Astrocyte of the hippocampus (primary cell): ENCODE measurements at regions not wholly inside any gene's neighbourhood (a gene's known extent, or its start where the extent isn't known, plus 50 kb on each side); places are given as distances from the start of the nearest gene placed in this dataset.

Experiments
- DNase-seq: peaks from one replicate; pipeline ENCODE4 v3.0.0; 2011; ENCODE audit warnings: low read depth, low spot score

DNA sequence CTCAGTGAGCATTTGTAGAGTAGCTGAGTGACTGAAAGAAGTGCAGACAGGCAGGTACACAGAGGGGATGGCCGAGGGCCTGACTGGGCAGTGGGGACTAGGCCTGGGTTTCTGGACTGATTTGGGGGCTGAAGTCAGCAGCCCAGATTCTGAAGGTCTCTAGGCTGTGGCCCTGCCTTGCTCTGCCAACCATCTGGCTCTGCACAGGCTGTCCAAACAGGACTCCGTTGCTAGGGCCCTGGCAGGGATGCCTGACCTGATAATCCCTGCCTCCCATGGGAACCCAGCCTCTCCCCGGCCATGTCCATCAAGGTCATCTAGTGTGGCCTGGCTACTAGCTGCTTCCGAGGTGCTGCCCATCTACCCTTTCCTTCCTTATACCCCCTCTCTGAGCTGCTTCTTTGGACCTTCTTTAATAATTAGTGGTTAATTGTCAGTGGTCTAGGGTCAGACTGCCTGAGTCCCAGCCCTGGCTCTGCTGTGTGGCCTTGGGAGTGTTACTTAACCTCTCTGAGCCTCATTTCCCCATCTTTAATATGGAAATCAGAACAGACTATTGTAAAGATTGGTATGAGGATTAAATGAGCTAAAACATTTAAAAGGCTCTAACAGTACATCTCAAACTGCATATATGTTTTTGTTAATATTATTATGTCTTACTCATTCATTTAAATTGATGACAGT lies 137.9 kb downstream of the VEGFA start:
- DNase-seq, result no peak

DNA sequence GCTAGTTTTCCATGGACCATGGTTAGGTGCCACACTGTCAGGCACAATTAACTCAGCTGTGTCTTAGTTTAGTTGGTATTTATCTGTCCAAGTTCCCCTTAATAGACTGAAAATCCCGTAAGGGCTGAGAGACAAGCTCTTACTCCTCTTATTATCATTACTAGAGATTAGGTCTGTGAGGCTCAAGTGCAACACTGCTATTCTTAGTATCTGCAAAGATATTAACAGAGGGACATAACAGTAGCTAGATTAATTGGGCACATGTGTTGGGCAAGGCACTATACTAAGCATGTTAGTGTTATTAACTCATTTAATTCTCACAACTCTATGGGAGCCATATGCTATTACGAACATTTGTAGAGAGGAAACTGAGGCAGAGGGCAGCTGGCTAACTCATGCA lies 137.3 kb downstream of the VEGFA start:
- no peak for DNase-seq

DNA sequence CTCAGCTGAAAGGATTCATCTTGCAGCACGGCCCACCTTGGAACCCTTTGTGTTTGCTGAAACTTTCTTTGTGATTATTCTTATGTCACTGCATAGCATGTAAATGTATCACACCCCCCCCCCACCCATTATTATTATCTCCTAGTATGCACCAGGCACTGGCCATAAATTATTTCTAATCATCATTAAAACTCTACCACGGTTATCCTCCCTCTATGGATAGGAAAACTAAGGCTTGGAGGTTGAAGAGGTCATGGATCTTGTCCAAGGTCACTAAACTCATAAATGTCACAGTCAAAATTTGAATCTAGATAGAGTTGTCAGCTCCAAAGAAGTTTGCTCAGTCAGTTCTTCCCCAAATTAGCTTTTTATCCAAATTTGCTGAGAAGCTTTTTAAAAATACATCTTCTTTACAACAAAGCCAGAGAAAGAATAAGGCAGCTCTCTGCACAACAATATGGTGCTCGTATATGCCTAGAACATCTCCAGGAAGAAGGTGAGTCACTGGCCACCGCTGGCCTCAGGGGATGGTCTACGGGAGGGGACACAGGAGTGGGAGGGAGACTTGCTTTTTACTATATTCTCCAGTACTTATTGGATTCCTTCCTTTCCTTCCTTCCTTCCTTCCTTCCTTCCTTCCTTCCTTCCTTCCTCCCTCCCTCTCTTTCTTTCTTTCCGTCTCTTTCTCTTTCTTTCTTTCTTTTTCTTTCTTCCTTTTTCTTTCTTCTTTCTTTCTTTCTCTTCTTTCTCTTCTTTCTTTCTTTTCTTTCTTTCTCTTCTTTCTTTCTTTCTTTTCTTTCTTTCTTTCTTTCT lies 134.5 kb downstream of the VEGFA start:
- no peak for DNase-seq

DNA sequence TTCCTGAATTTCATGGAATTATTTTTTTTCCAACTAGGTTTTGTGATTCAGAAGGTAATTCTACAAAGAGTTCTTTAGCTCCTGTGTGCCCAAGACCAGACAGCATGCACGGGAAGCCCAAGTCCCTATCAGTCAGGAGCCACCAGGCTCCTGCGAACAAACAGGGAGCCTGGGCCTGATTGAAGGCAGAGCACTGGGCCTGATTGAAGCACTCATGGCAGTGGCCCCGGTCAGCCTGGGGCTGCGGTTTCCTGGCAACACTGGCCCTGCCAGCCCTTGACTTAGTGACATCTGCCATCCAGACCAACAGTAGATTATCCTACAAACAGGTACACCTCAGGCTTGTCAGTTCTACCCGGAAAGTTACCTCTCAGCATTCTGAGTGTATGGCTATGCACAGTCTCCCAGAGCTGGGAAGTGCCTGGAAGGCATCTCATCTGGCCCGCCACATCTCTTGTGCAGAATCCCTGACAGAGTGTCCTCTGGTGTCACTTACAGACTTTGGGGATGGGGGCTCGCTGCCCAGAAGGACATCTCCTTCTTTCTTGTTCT lies 133.8 kb downstream of the VEGFA start:
- DNase-seq, result no peak

DNA sequence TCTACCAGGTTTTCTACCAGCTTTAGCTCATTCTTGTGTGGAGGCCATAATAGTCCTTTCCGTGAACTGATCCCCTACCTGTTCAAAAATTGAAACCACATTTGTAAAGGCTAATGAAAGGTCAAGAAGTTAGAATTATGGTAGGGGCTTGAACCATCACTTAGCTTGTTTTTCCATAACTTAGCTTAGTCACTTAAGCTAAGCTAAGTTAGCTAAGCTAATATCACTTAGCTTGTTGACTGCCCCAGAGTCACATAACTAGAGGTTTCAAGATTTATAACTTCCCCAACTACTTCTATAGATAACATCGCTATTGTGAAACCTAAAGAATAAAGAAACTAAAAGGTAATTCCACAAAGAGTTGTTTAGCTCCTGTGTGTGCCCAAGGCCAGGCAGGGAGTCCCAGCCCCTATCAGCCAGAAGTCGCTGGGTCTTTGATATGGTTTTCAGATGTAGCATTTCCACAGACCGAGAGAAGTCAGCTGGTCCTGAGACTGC lies 131.8 kb downstream of the VEGFA start:
- DNase-seq, result no peak

DNA sequence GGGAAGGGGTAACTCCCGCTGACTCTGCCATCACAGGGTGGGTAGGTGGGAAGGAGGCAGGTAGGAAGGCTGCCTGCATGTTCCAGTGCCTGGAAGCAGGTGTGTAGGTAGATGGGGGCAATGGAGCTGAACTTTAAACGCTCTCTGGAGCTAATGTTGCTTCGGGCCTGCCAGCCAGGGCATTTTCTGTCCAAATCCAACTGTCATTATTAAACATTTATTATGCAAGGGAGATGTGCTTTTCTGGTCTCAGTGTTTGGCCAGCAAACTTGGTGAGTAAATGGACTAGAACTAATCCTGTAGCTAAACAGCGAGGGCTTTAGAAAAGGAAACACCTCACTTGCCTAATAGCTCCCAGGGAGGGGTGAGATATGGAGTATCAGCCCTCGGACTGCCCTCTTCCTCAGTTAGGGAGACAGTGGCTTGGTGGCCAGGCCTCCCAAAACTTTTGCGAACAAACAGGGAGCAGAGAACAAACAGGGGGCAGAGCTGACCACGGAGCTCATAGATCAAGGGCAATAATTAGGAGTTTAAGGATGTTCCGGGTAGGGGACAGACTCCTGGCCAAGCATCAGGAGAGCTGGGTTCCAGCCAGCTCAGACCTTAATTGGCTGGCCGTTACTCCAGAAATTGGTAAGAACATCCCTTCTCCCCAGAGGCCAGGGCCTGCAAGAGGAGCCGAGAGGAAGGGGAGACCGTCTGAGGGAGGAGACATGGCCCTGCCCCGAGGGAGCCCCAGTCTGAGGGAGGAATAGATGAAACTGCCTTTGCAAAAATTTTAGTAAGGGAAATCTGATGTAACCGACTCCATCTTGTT lies 131.1 kb downstream of the VEGFA start:
- no peak for DNase-seq

DNA sequence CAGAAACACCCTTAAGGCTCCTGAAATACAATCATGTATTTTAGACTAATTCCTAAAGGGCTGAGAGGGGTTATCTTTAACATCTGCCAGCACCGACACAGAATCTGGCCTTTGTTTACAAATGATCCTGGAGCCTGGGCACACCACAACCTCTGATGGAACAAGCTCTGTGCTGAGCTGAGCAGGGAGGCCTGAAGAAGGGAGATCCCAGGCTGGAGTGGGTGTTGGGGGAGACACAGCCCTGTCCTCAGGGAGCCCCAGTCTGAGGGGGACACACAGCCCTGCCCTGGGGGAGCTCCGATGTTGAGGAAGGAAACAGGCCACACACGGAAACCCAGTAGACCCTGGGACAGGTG lies 130.5 kb downstream of the VEGFA start:
- DNase-seq, result no peak

DNA sequence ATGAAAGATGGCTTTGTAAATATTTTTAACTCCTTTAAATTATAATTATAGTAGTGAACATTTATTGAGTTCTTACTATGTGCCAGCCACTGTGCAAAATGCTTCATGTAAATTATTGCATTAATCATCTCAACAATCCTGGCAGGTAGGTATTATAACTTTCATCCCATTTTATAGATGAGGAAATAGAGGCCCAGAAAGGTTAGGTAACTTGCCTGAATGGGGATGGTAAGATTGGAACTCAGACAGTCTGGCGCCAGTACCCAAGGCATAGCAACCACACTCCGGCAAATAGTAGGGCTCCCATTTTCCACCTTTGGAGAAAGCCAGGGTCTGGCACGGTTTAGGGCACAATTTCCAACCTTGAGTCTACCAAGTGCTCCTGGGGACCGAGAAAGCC lies 129.8 kb downstream of the VEGFA start:
- DNase-seq, result no peak

DNA sequence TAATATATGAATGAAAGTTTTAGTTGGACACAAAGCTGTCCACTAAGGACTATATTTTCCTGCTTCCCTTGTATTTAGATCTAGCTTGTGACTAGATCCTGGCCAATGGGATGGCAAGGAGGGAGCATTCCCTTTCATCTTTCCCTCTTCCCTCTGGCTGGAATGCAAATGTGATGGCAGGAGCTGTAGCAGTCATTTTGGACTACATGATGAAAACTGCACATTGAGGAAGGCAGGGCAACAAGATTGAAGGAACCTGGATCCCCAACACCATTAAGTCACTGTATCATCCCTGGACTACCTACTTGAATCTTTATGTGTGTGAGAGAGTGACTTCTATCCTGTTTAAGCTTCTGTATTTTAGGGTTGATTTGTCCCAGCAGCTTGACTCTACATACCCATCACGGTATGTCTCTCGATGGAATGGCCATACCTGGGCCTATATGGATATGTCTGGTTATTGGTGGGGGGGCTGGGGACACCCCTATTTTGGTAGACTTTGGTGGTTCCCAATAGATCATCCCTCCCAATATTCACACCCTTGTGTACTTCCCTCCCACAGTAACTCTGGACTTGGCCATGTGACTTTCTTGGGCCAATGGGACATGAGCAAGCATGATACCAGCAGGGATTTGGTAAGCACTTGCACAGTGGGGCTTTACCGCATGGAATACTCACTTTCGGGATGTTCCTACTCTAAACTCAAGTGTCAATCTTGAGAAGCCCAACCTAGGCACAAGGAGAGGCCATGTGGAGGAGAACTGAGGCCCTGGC lies 128.5 kb downstream of the VEGFA start:
- no peak for DNase-seq

DNA sequence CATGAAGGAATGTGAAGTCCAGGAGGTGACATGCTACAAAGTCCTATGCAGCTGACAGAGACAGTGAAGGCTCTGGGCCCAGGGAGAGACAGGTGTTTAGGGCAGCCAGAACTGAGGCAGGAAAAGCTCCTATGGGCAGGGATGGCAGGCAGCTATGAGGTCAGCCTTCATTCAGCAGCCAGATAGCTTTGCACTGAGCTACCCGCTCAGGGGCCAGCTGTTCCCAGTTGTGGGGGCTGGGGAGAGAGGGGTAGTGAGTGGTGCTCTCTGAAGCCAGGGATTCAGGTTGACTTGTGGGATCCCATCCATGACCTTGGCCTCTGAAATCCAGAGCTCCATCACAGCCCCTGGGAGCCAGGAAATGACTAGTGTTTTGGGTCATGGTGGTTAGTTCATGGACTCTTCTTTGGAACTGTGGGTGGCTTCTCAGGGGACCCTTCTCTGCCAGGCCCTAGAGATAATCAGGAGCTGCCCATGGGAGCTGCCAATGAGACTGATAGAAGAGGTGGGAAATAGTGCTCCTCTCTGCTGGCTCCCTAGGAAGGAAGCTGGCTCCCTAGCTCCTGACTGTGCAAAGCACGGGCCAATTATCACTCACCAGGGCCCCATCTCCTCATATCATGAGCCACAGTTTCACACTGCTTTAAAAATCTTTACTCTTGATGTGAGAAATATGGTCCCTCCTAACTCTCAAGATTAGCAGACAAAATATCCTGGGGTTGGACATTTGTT lies 127.7 kb downstream of the VEGFA start:
- DNase-seq, result no peak

DNA sequence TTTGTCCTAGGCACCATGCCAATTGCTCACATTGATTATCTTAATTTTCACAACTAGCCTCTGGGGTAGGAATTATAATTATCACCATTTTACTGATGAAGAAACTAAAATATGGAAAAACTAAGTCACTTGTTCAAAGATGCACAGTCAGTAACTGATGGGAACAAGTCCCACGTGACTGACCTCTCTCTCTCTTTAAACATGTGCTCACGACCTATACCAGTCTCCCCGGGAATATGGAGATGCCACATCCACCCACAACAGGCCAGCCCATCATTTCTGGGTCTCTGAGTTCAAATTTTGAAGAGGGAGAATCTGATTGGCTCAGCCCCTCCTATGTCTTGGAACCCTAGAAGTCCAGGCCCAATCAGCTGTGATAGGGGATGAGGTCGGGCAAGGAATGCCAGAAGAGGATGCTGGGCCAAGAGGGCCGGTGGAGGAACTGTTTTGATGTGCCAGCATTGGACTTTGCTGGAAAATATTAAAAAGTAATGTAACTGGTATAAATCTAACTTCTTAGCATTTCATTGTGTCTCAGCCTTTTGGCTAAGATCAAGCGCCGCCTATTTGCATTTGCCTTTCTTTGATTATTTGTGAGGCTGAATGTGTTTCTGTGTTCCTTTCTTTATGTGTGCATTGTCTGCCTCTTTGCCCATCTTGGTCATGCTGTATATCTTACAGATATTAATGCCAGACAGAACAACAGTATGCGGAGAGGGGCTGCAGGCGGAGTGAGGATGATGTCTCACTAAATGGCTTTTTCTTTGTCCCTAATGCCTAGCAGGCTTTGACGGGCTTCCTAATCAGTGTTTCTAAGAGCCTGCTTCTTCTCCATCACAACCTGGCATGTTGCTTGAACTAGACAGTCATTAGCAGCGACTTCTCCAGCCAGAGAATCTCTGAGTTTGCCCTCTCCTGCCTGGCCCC lies 126.6 kb downstream of the VEGFA start:
- no peak for DNase-seq

DNA sequence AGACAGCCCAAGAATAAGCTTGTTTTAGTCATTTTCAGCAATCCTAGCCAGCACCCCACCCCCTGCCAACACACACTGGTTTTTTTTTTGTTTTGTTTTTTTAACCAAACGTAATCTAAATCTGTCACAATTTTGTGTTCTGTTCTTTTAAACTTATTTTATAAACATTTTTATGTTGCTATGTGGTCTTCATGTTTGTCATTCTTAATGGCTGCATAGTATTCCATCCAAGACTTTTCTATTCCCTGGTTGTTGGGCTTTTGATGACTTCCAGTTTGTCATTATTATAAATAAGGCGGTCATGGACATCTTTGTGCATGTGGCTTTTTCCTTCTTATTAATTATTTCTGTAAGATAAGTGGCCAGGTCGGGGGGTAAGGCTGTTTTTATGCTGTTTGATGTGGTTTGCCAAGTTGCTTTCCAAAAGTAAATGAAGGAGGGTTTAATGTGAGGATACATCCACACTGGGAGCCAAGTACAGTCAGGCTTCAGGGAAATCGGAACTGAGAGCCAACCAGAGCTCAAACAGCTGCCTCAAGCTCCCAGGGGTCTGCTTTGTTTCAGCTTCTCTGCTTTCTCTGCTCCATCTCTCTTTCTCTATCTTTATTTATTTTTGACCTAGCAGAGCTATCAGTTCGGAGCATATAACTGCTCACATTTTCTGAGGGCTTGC lies 125.8 kb downstream of the VEGFA start:
- DNase-seq, result no peak

DNA sequence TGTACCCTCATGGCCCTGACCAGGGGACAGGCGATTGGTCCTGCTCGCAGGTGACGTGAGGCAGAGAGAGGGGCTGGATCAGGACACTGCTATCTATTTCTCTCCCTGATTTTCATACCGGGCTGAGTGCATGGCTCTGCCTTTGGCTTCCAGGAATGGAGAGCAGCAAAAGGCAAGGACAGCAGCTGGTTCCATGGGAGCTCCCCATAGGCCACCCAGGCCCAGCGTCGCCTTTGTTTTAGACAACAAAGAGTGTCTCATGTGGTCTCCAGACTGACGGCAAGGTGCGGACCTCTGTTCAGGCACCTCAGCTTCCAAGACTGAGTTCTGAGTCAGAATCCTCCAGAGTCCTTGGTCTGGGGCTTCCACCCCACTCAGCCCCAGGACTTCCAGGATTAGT lies 123.1 kb downstream of the VEGFA start:
- DNase-seq, result no peak

DNA sequence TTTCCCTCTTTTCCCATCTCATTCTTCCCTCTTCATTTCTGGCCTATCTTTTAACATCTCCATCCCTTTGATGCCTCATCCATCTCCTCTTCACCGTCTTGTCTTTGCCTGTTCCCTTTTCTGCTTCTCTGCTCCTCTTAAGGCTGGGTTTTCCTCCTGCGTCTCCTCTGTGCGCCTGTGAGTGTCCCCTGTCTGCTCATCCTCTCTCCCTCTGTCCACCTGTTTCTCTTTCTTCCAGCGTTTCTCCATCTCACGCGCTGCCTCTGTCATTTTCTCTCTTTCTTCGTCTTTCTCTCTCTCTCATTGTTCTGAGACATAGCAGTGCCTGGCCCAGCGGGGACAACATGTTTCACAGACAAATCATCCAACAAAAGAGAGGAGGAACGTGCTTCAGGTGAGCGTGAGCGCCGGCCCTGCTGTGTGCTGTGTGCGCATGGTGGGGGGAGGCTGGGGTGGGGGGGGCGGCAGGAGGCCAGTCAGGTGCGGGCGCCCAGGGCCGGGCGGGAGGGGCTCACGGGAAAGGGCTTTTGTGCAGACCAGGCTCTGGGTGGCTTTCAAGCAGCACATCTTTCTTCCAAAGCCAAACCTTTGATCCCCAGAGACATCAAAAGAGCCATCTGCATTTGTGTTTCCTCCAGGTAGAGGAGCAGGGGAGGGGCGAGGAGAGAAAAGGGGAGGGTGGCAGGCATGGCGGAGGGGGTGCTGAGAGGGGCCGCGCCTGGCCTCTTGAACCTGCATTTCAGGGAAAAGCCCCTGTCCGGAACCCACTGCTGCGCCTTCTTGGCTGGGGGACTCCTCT lies 121.3 kb downstream of the VEGFA start:
- DNase-seq, result no peak

DNA sequence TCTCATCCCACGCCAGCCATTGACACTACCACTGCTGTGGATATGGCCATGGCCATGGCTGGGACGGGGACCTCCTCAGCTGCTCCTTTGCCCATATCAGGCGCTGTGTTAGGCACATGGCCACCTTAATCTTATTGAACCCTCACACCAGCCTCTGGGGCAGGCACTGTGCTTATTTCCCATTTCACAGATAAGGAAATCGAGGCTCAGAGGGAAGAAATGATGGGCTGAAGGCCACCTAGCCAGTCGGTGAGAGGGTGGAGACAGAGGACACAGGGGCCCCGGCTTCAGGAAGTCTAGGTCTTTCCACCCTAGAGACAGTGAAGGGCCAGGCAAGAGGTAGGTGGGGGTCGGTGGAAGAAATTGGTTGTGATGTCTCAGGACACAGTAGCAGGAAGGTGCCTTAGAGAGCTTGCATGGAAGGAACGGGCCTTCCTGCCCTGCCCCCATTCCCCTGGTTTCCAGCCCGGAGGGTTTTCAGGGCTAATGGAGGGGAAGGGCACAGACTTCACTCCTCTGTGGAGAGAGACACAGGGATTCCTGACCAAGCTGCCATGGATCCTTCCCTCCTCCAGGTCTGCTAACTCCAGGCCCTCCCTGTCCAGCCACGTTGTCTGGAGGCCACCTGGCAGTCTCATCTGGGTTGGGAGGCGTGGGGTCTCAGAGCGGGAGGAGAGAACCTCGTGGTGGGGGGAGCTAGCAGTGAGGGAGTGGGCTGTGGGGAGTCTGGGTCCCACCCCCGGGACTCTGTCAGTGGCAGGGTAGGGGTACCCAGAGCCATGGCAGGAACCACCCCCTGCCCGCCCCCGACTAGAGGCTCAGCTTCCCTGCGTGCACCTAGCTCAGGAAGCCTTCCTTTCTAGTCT lies 120.4 kb downstream of the VEGFA start:
- no peak for DNase-seq

DNA sequence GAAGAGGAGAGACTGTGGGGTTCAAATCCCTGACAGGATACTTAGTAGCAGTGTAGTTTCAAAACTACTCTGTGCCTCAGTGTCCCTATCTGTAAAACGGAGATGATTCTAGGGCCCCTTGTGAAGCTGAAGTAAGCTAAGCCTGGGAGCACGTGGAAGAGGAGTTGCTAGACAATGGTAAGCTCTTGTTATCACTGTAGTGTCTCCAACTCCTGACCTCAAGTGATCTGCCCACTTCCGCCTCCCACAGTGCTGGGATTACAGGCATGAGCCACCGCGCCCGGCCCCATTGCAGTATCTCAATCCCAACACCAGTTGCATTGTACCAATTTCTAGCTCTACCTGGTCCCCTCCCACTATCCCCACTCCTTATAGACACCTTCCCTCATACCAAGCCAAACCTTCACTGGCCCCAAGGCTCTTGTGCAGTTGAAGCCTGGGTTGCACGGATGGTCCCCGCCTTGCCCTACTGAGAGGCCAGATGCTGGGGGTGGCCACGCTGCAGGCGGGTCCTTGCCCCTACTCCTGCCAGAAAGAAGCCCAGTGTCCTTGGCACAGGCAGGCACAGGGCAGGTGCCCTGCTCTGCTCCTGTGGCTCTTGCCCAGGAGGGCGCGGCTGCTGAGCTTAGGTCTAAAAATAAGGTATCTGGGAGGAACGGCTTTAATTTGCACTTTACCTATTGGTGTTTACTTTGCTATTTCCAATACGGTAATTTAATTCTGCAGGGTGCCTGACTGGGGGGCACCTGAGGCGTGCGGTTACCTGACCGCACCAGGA lies 118.1 kb downstream of the VEGFA start:
- no peak for DNase-seq
